ENCODE measurements at regions not wholly inside any gene's neighbourhood (a gene's known extent, or its start where the extent isn't known, plus 50 kb on each side); places are given as distances from the start of the nearest gene placed in this dataset.

DNA sequence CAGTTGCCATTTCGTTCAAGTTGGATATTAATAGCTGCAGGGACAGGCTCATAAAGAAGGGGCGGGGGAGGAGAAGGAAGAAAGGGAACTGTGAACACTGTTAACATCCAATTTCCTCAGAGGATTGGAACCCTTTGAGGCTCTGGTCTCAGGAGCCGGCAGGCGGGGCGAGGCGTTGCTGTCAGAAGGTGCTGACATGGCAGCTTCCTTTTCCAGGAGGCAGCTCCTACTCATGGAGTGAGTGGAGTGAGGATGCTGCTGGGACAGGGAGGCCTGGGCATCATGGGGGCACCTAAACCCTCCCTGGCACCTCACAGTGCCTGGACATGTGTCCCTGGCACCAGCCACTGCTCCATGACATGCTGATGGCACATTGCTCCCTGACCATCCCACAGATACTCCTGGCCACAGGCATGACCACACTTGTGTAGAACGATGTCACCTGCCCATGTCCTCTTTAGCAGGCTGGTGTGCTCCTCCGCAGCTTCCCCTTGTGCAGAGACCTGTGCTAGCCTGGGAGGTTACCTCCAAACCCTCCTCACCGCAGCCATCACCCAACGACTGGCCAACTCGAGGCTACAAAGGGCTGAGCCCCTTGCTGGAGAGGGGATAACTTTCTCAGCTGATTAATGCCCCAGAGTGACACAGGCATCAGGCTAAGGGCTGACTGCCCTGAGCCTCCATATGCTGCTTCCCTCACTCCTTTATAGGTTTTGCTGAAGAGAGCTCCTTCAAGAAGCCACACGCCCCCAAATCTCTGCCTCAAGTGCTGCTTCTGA lies 79.6 kb upstream of the NECTIN1 start:
- DNase-seq: no peak

DNA sequence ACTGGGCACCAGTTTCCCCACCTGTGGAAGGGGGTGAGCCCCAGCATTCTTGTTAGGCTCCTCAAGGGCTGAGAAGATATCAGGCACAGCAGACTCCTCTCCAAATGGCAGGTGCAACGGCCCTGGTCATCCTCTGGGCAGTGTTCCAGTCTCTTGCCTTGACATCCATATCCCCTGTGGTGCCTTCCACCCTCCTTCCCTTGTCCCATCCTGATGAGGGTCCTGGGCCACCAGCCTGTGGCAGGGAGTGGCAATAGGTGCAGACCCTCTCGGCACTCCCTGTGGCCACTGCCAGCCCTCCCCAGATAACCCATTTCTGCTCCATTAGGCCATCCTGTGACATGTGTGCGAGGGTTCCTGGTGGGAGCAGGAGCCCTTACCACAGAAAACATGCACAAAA lies 78.8 kb upstream of the NECTIN1 start:
- no peak for DNase-seq

DNA sequence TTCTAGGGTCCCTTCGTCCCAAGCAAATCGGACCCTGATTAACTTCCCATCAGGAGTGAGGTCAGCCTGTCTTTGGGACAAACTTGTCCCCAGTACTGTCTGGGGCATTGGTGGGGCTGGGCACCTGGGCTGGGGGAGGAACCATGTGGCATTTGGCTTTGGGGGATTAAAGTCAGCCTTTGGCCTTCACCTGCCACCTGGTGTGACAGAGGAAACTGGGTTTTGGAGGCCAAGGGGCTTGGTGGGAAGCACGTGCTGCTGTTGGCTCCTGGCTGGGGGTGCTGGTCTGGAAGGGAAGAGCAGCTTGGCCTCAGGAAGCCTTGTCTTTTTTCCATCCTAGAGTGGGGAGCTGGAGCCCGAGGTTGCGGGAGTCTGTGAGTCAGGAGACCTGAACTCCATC lies 78.4 kb upstream of the NECTIN1 start:
- no peak for DNase-seq

GRCh38 chr11:119806064-119806915 lies 77.3 kb upstream of the NECTIN1 start:
- no peak for DNase-seq

GRCh38 chr11:119805663-119806062 lies 76.7 kb upstream of the NECTIN1 start:
- DNase-seq: no peak

DNA sequence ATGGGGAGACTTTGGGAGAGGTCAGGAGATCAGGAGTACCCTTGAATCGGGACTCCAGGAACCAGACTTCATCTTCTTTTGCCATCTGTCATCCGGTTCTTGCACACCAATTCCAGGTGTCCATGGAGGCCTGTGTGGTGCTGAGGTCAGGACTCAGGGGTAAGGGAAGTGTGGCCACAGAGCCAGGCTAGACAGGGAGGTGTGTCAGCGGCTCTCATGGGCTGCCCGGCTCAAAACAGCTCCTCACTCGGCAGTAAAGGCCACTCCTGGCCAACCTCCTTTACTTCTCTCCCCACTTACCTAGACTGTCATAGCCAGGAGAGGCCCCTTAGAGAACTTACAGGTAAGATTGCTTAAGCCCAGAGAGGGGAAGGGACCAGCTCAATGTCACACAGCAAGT lies 75.7 kb upstream of the NECTIN1 start:
- DNase-seq: no peak

- no peak for DNase-seq
These were observed 74.8 kb upstream of the NECTIN1 start for GRCh38 chr11:119803726-119804294.

DNA sequence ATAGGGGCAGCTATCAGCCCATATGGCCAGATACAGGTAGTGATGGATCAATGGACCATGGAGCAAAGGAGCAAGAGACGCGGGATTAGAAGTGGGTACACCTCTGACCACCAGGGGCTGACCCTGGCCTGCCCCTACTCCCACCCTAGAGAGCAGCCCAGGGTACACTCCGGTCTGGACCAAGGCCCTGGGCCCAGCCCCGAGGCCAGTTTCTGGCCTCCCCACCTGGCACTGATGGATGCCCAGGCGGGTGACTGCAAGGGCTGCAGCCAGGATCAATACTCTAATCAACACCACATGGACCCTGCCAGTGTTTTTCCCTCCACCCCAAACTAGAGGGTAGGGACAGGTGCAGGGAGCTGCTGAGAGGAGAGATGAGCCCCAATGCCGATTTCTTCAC lies 74.1 kb upstream of the NECTIN1 start:
- DNase-seq: no peak

GRCh38 chr11:119802670-119803069 lies 73.7 kb upstream of the NECTIN1 start:
- no peak for DNase-seq

GRCh38 chr11:119800619-119801018 lies 71.6 kb upstream of the NECTIN1 start:
- no peak for DNase-seq

GRCh38 chr11:119800171-119800570 lies 71.2 kb upstream of the NECTIN1 start:
- no peak for DNase-seq

DNA sequence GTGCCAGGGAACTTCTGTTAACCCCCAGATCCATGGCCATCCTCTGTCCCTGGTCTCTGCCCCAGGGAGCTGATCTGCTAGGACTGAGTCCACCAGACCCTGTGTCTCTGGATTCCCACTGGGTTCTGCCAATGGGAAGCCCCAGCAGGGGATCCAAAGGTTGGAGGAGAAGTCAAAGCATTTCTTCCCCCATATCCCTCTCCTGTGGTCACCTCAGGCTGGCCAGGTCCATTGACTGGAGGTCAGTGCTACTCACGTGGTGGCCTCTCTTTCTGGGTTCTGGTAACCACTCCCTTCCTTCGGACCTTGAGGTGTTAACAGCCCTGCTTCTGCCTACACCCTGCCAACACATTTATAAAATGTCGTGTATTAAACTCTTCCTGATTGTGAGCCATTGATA lies 69.7 kb upstream of the NECTIN1 start:
- DNase-seq: no peak

GRCh38 chr11:119797736-119798135 lies 68.7 kb upstream of the NECTIN1 start:
- no peak for DNase-seq

DNA sequence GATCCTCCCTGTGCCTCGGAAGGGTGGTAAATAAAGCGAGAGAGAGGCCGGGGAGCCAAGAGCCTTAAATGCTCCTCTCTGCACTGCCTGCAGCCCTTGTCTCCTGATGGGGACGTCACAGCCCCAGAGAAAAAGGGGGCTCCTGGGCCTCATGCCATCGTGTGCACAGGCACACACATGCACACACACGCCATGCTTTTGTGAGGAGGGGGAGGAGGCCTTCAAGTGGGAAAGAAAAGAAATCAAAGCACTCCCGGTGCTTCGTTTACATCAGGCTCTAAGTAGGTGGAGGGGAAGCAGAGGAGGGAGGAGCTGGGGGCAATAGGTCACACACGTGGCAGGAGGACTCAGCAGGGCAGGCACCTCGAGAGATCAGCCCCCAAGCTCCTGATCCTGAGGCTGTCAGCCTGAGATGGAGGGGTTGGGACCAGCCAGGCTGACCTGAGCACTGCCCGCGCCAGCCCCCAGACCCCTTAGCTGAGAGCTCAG lies 68.2 kb upstream of the NECTIN1 start:
- no peak for DNase-seq

GRCh38 chr11:119796363-119797060 lies 67.5 kb upstream of the NECTIN1 start:
- DNase-seq: no peak

GRCh38 chr11:119795690-119796089 lies 66.7 kb upstream of the NECTIN1 start:
- no peak for DNase-seq

DNA sequence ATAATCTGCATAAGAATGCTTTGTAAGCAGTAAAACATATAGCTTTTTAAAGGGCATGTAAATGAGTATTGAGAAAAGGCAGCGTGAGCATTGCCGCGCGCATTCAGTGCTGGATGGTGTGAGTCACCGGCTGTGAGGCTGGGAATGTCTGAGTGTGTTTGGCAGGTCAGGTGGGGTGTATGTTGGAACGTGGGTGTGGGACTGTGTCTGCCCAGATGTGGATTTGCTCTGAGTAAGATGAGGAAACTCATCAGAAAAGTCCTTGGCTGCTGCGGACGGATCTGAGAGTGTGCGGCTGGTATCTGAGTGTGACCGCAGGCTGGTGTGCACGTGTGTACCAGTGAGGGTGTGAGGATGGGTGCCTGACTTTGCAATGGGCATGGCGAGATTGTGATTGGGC lies 66.2 kb upstream of the NECTIN1 start:
- DNase-seq: no peak

- no peak for DNase-seq
These were observed 65.8 kb upstream of the NECTIN1 start for GRCh38 chr11:119794756-119795155.

- no peak for DNase-seq
These were observed 65.2 kb upstream of the NECTIN1 start for GRCh38 chr11:119794141-119794665.

DNA sequence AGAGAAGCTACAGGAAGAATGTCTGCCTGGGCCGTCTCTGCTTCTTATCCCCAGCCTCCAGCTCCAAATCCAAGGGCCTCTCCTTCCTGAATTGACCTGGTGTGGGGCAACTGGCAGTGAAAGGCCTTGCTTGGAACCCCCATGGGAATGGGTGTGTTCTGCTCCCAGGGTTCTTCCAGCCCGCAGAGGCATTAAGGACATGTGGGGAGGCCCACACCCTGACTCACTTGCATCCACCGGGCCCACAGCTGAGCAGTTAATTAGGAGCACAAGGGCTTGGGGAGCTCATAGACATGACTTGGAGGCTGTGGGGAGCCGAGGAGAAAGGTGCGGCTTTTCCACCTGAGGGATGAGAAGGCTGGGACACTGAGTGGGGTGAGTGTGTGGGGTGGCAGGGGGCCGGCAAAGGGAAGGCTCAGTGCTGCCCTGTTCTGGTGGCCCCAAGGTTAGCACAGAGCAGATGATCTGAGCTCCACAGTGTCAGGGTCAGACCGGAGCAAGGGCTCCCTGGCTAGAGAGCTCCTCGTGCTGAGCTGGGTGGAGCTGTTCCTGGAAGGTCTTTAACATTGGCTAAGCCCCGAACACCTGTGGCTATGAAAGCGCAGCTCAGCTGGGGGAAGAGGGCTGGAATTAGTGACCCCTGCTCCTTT lies 64.5 kb upstream of the NECTIN1 start:
- no peak for DNase-seq

- DNase-seq: no peak
These were observed 62.7 kb upstream of the NECTIN1 start for GRCh38 chr11:119791701-119792151.

- DNase-seq: no peak
These were observed 62.0 kb upstream of the NECTIN1 start for GRCh38 chr11:119791047-119791446.
